ELF-1 (cell line): ENCODE measurements at regions not wholly inside any gene's neighbourhood (a gene's known extent, or its start where the extent isn't known, plus 50 kb on each side); places are given as distances from the start of the nearest gene placed in this dataset.

Experiments
- DNase-seq: peaks from one replicate; pipeline ENCODE4 v3.0.0-alpha.2; 2016; ENCODE audit warnings: low read depth, low spot score

GRCh38 chr2:150165988-150166312 lies 321.5 kb downstream of the RND3 start:
- DNase-seq = no peak

GRCh38 chr2:150165442-150165841 lies 322.0 kb downstream of the RND3 start:
- no peak for DNase-seq

GRCh38 chr2:150162241-150162942 lies 325.1 kb downstream of the RND3 start:
- DNase-seq = no peak

GRCh38 chr2:150160058-150160457 lies 327.4 kb downstream of the RND3 start:
- DNase-seq = no peak

GRCh38 chr2:150159300-150159699 lies 328.2 kb downstream of the RND3 start:
- DNase-seq = no peak

GRCh38 chr2:150156876-150157275 lies 330.6 kb downstream of the RND3 start:
- no peak for DNase-seq

- no peak for DNase-seq
Observed at GRCh38 chr2:150156415-150156814, 331.1 kb downstream of the RND3 start.

GRCh38 chr2:150154308-150154797 lies 333.1 kb downstream of the RND3 start:
- no peak for DNase-seq

GRCh38 chr2:150153646-150154307 lies 333.7 kb downstream of the RND3 start:
- no peak for DNase-seq

- no peak for DNase-seq
Observed at GRCh38 chr2:150152230-150152629, 335.2 kb downstream of the RND3 start.

GRCh38 chr2:150150144-150150543 lies 337.3 kb downstream of the RND3 start:
- no peak for DNase-seq

GRCh38 chr2:150147889-150148683 lies 339.4 kb downstream of the RND3 start:
- DNase-seq = no peak

GRCh38 chr2:150146879-150147278 lies 340.6 kb downstream of the RND3 start:
- no peak for DNase-seq

GRCh38 chr2:150145299-150145692 lies 342.2 kb downstream of the RND3 start:
- DNase-seq = no peak

GRCh38 chr2:150144546-150145298 lies 342.7 kb downstream of the RND3 start:
- no peak for DNase-seq

GRCh38 chr2:150143087-150143536 lies 344.4 kb downstream of the RND3 start:
- DNase-seq = no peak

GRCh38 chr2:150142561-150142960 lies 344.9 kb downstream of the RND3 start:
- no peak for DNase-seq

- no peak for DNase-seq
Observed at GRCh38 chr2:150141226-150142001, 346.1 kb downstream of the RND3 start.

- DNase-seq = no peak
Observed at GRCh38 chr2:150140777-150141176, 346.7 kb downstream of the RND3 start.

GRCh38 chr2:150138587-150138986 lies 348.9 kb downstream of the RND3 start:
- DNase-seq = no peak
